GM19043 (cell line): ENCODE measurements at regions not wholly inside any gene's neighbourhood (a gene's known extent, or its start where the extent isn't known, plus 50 kb on each side); places are given as distances from the start of the nearest gene placed in this dataset.

Experiments used
- ATAC-seq: cut with Tn5 transposase; IDR thresholded peaks from one replicate; pipeline ENCODE4 v1.9.1; 2021; ENCODE audit warnings: low read depth; ENCODE audit not compliant: unreplicated experiment

GRCh38 chr21:38878379-38879179 is 72.8 kb downstream of the ETS2 start:
- ATAC-seq: no peak

- no peak for ATAC-seq
Measured at GRCh38 chr21:38875694-38876492, 70.2 kb downstream of the ETS2 start.
